Muscle of arm (tissue), 1 donor: ENCODE measurements at regions not wholly inside any gene's neighbourhood (a gene's known extent, or its start where the extent isn't known, plus 50 kb on each side); places are given as distances from the start of the nearest gene placed in this dataset.

Experiments used
- DNase-seq: peaks from one replicate; pipeline ENCODE4 v3.0.0-alpha.2; 2013

GRCh38 chr9:135338546-135338945 lies 141.0 kb upstream of the PPP1R26 start:
- DNase-seq, result no peak

- DNase-seq, result no peak
Observed at GRCh38 chr9:135339378-135339973, 140.1 kb upstream of the PPP1R26 start.

GRCh38 chr9:135340143-135340655 lies 139.4 kb upstream of the PPP1R26 start:
- no peak for DNase-seq

GRCh38 chr9:135340726-135341475 lies 138.7 kb upstream of the PPP1R26 start:
- no peak for DNase-seq

GRCh38 chr9:135341612-135342169 lies 137.9 kb upstream of the PPP1R26 start:
- DNase-seq, result no peak

- DNase-seq, result no peak
Observed at GRCh38 chr9:135342206-135343130, 137.1 kb upstream of the PPP1R26 start.

- no peak for DNase-seq
Observed at GRCh38 chr9:135343136-135343535, 136.4 kb upstream of the PPP1R26 start.

- DNase-seq, result peak; percentile 60
Observed at GRCh38 chr9:135343837-135344522, 135.6 kb upstream of the PPP1R26 start.

- no peak for DNase-seq
Observed at GRCh38 chr9:135344523-135344901, 135.1 kb upstream of the PPP1R26 start.

- no peak for DNase-seq
Observed at GRCh38 chr9:135344915-135345500, 134.6 kb upstream of the PPP1R26 start.

- DNase-seq, result no peak
Observed at GRCh38 chr9:135345775-135346433, 133.7 kb upstream of the PPP1R26 start.

GRCh38 chr9:135346438-135347050 lies 133.0 kb upstream of the PPP1R26 start:
- DNase-seq, result no peak

GRCh38 chr9:135347461-135347860 lies 132.1 kb upstream of the PPP1R26 start:
- no peak for DNase-seq

GRCh38 chr9:135348076-135348787 lies 131.3 kb upstream of the PPP1R26 start:
- DNase-seq, result no peak

- DNase-seq, result no peak
Observed at GRCh38 chr9:135348788-135349150, 130.8 kb upstream of the PPP1R26 start.

GRCh38 chr9:135349212-135350002 lies 130.2 kb upstream of the PPP1R26 start:
- no peak for DNase-seq

- DNase-seq, result no peak
Observed at GRCh38 chr9:135350003-135350315, 129.6 kb upstream of the PPP1R26 start.

GRCh38 chr9:135353935-135354334 lies 125.6 kb upstream of the PPP1R26 start:
- DNase-seq, result no peak

GRCh38 chr9:135355521-135356011 lies 124.0 kb upstream of the PPP1R26 start:
- no peak for DNase-seq
